ENCODE measurements at regions not wholly inside any gene's neighbourhood (a gene's known extent, or its start where the extent isn't known, plus 50 kb on each side); places are given as distances from the start of the nearest gene placed in this dataset.
"Not testable (repeated sequence)": the region's sequence is repeated elsewhere in the genome, so short reads cannot be mapped to it uniquely, and the experiment has no call there.

GRCh38 chr2:220811115-220811514 lies 761.0 kb downstream of the EPHA4 start:
- TF ChIP-seq, protein P1, sequence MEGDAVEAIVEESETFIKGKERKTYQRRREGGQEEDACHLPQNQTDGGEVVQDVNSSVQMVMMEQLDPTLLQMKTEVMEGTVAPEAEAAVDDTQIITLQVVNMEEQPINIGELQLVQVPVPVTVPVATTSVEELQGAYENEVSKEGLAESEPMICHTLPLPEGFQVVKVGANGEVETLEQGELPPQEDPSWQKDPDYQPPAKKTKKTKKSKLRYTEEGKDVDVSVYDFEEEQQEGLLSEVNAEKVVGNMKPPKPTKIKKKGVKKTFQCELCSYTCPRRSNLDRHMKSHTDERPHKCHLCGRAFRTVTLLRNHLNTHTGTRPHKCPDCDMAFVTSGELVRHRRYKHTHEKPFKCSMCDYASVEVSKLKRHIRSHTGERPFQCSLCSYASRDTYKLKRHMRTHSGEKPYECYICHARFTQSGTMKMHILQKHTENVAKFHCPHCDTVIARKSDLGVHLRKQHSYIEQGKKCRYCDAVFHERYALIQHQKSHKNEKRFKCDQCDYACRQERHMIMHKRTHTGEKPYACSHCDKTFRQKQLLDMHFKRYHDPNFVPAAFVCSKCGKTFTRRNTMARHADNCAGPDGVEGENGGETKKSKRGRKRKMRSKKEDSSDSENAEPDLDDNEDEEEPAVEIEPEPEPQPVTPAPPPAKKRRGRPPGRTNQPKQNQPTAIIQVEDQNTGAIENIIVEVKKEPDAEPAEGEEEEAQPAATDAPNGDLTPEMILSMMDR (IDR thresholded peaks at IDR 0.05; ENCODE audit: control insufficient read depth, extremely low read depth, insufficient read depth) = no peak
- DNase-seq (ENCODE audit: low read depth) = no peak
- H3K4me3 ChIP-seq (ENCODE audit: low read depth, low read length) = no peak overlapping the region

- TF ChIP-seq, protein P1 (IDR thresholded peaks at IDR 0.05; ENCODE audit: control insufficient read depth, extremely low read depth, insufficient read depth) = no peak
Measured at GRCh38 chr2:220811952-220812570, 760.0 kb downstream of the EPHA4 start.

GRCh38 chr2:220814441-220814840 lies 757.7 kb downstream of the EPHA4 start:
- DNase-seq (ENCODE audit: low read depth) = no peak
- TF ChIP-seq, protein P1 (IDR thresholded peaks at IDR 0.05; ENCODE audit: control insufficient read depth, extremely low read depth, insufficient read depth) = no peak

More at GRCh38 chr2:220811952-220812570, 760.0 kb downstream of the EPHA4 start:
- H3K4me3 ChIP-seq (ENCODE audit: low read depth, low read length) = no peak overlapping the region
- DNase-seq (ENCODE audit: low read depth) = no peak

GRCh38 chr2:220815698-220816097 lies 756.4 kb downstream of the EPHA4 start:
- TF ChIP-seq, protein P1 (IDR thresholded peaks at IDR 0.05; ENCODE audit: control insufficient read depth, extremely low read depth, insufficient read depth) = no peak
- H3K4me3 ChIP-seq (ENCODE audit: low read depth, low read length) = no peak overlapping the region
- no peak for DNase-seq (ENCODE audit: low read depth)

More at GRCh38 chr2:220814441-220814840, 757.7 kb downstream of the EPHA4 start:
- H3K4me3 ChIP-seq (ENCODE audit: low read depth, low read length) = no peak overlapping the region

- H3K4me3 ChIP-seq (ENCODE audit: low read depth, low read length) = no peak overlapping the region
- TF ChIP-seq, protein P1 (IDR thresholded peaks at IDR 0.05; ENCODE audit: control insufficient read depth, extremely low read depth, insufficient read depth) = no peak
- DNase-seq (ENCODE audit: low read depth) = no peak
Measured at GRCh38 chr2:220821683-220822082, 750.4 kb downstream of the EPHA4 start.

DNA sequence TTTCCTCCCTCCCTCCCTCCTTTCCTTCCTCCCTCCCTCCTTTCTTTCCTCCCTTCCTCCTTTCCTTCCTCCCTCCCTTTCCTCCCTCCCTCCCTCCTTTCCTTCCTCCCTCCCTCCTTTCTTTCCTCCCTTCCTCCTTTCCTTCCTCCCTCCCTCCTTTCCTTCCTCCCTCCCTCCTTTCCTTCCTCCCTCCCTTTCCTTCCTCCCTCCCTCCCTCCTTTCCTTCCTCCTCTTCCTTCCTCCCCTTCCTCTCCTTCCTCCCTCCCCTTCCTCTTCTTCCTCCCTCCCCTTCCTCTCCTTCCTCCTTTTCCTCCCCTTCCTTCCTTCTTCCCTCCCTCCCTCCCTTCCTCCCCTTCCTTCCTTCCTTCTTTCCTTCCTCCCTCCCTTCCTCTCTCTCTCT lies 748.5 kb downstream of the EPHA4 start:
- H3K4me3 ChIP-seq (ENCODE audit: low read depth, low read length); DNase-seq (ENCODE audit: low read depth): not testable (repeated sequence)

DNA sequence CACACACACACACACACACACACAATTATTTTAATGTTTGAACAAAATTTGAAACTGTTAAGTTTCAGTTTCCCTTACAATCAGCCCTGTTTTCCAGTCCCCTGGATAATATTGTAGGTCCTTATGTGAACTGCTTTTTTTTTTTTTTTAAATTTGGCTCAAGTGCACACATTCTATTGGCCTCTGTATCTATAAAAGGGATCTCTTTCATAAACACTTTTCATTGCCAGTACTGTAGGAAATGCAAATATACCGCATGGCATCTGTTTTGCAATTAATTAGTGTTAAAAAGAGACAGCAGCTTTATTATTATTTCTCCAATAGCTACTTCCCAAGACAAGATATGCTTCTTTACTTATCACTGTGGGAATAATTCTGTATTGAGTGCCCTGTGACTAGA lies 738.7 kb downstream of the EPHA4 start:
- TF ChIP-seq, protein P1 (IDR thresholded peaks at IDR 0.05; ENCODE audit: control insufficient read depth, extremely low read depth, insufficient read depth) = no peak
- H3K4me3 ChIP-seq (ENCODE audit: low read depth, low read length) = no peak overlapping the region
- no peak for DNase-seq (ENCODE audit: low read depth)

All from LNCaP clone FGC (cell line).